A549 (cell line): ENCODE measurements at regions not wholly inside any gene's neighbourhood (a gene's known extent, or its start where the extent isn't known, plus 50 kb on each side); places are given as distances from the start of the nearest gene placed in this dataset.

Source experiments
- ATAC-seq, 2 experiments: fragments of 200-7000 bp in 1 of 2; fragments of >200 bp in 1 of 2; cut with Nextera tagmentation in 1 of 2; cut with Tn5 transposase in 1 of 2; 3 replicates each; pipeline versions ENCODE4 v1.8.0 to v1.9.1; 2018 to 2020; ENCODE audit warnings: mild to moderate bottlenecking in 1 of 2, moderate library complexity in 1 of 2
- CTCF ChIA-PET: fragments of 300-600 bp; sonication (Branson Sonifier 250); formaldehyde crosslinking; extraction: SDS; loops from one replicate; lab custom pipeline; 2021; ENCODE audit warnings: antibody characterized with exemption, inconsistent platforms; lab: Yijun Ruan, JAX
- POLR2A ChIA-PET: fragments of 350-600 bp; formaldehyde crosslinking; extraction: SDS; loops from one replicate; lab custom pipeline; 2021; ENCODE audit warnings: antibody characterized with exemption, inconsistent platforms; lab: Yijun Ruan, JAX
- DNase-seq, 2 experiments: peaks; one replicate each; pipeline versions ENCODE4 v3.0.0 to v3.0.0-alpha.2; 2011 to 2016; ENCODE audit warnings: low read depth in 1 of 2, low spot score in 1 of 2
- FAIRE-seq: peaks from 2 replicates; lab custom pipeline; 2011; peaks lifted over from hg19 to GRCh38; lab: Jason Lieb, UNC
- H3K27ac ChIP-seq, 2 experiments: fragments of >200 bp; sonication (Bioruptor Twin); formaldehyde crosslinking; 3 replicates each; pipeline ENCODE4 v1.5.1; 2016 to 2017
- H3K4me1 ChIP-seq: fragments of >200 bp; sonication (Bioruptor Twin); formaldehyde crosslinking; 3 replicates; pipeline ENCODE4 v1.6.1; 2016
- H3K4me2 ChIP-seq: fragments of >200 bp; sonication (Bioruptor Twin); formaldehyde crosslinking; 3 replicates; pipeline ENCODE4 v1.6.1; 2016
- H3K4me3 ChIP-seq: fragments of >200 bp; sonication (Bioruptor Twin); formaldehyde crosslinking; 3 replicates; pipeline ENCODE4 v1.5.1; 2016
- H3K9me3 ChIP-seq: fragments of >200 bp; sonication (Bioruptor Twin); formaldehyde crosslinking; 3 replicates; pipeline ENCODE4 v1.6.1; 2016
- CBX2 ChIP-seq: fragments of 200-600 bp; sonication (generic); IDR thresholded peaks from 2 replicates; pipeline ENCODE4 v1.6.1; 2016; ENCODE audit warnings: low read depth, mild to moderate bottlenecking, borderline replicate concordance
- CBX8 ChIP-seq: fragments of 200-600 bp; sonication (generic); IDR thresholded peaks from 2 replicates; pipeline ENCODE4 v1.6.1; 2016
- CHD2 ChIP-seq: fragments of 150-350 bp; IDR thresholded peaks from 2 replicates; pipeline ENCODE4 v1.6.1; 2014; ENCODE audit warnings: low read length; ENCODE audit not compliant: partially characterized antibody
- EHMT2 ChIP-seq: fragments of 200-600 bp; sonication (generic); IDR thresholded peaks from 2 replicates; pipeline ENCODE4 v1.6.1; 2016; ENCODE audit warnings: antibody characterized with exemption, low read depth, mild to moderate bottlenecking, moderate library complexity
- ESRRA ChIP-seq: fragments of 150-350 bp; IDR thresholded peaks from 2 replicates; pipeline ENCODE4 v1.6.1; 2014; ENCODE audit warnings: mild to moderate bottlenecking, low read length, borderline replicate concordance
- FOSL2 ChIP-seq, 2 experiments: fragments of 450-650 bp in 1 of 2; fragments of >200 bp in 1 of 2; sonication (Bioruptor Twin) in 1 of 2; formaldehyde crosslinking; IDR thresholded peaks; 2 replicates each; pipeline versions ENCODE4 v1.5.0 to v1.6.1; 2016 to 2020; ENCODE audit warnings: mild to moderate bottlenecking in 1 of 2, moderate library complexity in 1 of 2
- GATA3 ChIP-seq: IDR thresholded peaks from 2 replicates; pipeline ENCODE4 v1.6.1; 2012; ENCODE audit warnings: borderline replicate concordance
- JUNB ChIP-seq: fragments of >200 bp; sonication (Bioruptor Twin); formaldehyde crosslinking; IDR thresholded peaks from 2 replicates; pipeline ENCODE4 v1.6.1; 2016
- KDM5A ChIP-seq: fragments of 200-600 bp; sonication (generic); IDR thresholded peaks from 2 replicates; pipeline ENCODE4 v1.6.1; 2016; ENCODE audit warnings: antibody characterized with exemption, mild to moderate bottlenecking
- NPAS2 ChIP-seq: fragments of 250-450 bp; sonication (Bioruptor Pico); IDR thresholded peaks from 2 replicates; pipeline ENCODE4 v1.8.0; 2022; ENCODE audit warnings: mild to moderate bottlenecking, moderate library complexity, borderline replicate concordance
- POLR2AphosphoS2 ChIP-seq: conservative IDR thresholded peaks from 2 replicates; pipeline ENCODE4 v1.6.1; 2012; ENCODE audit warnings: low read length, improper control_type of control experiment, inconsistent platforms
- RAD21 ChIP-seq, 2 experiments: fragments of >200 bp in 1 of 2; sonication (Bioruptor Twin) in 1 of 2; formaldehyde crosslinking in 1 of 2; IDR thresholded peaks in 1 of 2; conservative IDR thresholded peaks in 1 of 2; 2 replicates in 1 of 2; 3 replicates in 1 of 2; pipeline ENCODE4 v1.6.1; 2012 to 2018; ENCODE audit warnings: inconsistent platforms in 1 of 2
- RARB ChIP-seq: fragments of 250-450 bp; sonication (Bioruptor Pico); IDR thresholded peaks from 2 replicates; pipeline ENCODE4 v1.8.0; 2021; ENCODE audit warnings: mild to moderate bottlenecking, moderate library complexity
- SREBF2 ChIP-seq: fragments of 450-650 bp; IDR thresholded peaks from 2 replicates; pipeline ENCODE4 v1.6.1; 2014; ENCODE audit warnings: mild to moderate bottlenecking, moderate library complexity
- ZFP36 ChIP-seq: fragments of 450-650 bp; IDR thresholded peaks from 2 replicates; pipeline ENCODE4 v1.6.1; 2014; ENCODE audit warnings: borderline replicate concordance; ENCODE audit not compliant: partially characterized antibody
- ZSCAN20 ChIP-seq: fragments of 250-450 bp; sonication (Bioruptor Pico); IDR thresholded peaks from 2 replicates; pipeline ENCODE4 v1.8.0; 2022; ENCODE audit warnings: mild to moderate bottlenecking, moderate library complexity
- WGBS: methylation state at CpG from one replicate; pipeline ENCODE4 v1.1.6; 2017; ENCODE audit errors: missing lambda C conversion rate; 5-methylcytosine and 5-hydroxymethylcytosine counted together
- TF ChIP-seq, protein P1 (sequence below): IDR thresholded peaks from 2 replicates; pipeline ENCODE4 v1.6.1; 2012
- TF ChIP-seq, protein P2 (sequence below): fragments of 450-650 bp; IDR thresholded peaks from 2 replicates; pipeline ENCODE4 v1.6.1; 2014; ENCODE audit warnings: antibody characterized with exemption
- TF ChIP-seq, protein P3 (sequence below): fragments of >200 bp; sonication (Bioruptor Twin); formaldehyde crosslinking; IDR thresholded peaks from 2 replicates; pipeline ENCODE4 v1.6.1; 2016
- TF ChIP-seq, protein P4 (sequence below): fragments of 250-450 bp; sonication (Bioruptor Pico); IDR thresholded peaks from 2 replicates; pipeline ENCODE4 v1.5.0; 2020; ENCODE audit warnings: low read depth, mild to moderate bottlenecking, moderate library complexity
- TF ChIP-seq, protein P5 (sequence below): fragments of 150-350 bp; IDR thresholded peaks from 2 replicates; pipeline ENCODE4 v1.6.1; 2014; ENCODE audit warnings: low read depth, mild to moderate bottlenecking, low read length
- TF ChIP-seq, protein P6 (sequence below): fragments of 250-450 bp; sonication (Bioruptor Pico); IDR thresholded peaks from 2 replicates; pipeline ENCODE4 v1.5.0; 2021; ENCODE audit warnings: mild to moderate bottlenecking, moderate library complexity, borderline replicate concordance
- TF ChIP-seq, protein P7 (sequence below): IDR thresholded peaks from 2 replicates; pipeline ENCODE4 v1.6.1; 2012; ENCODE audit warnings: low read depth, borderline replicate concordance
- TF ChIP-seq, protein P8 (sequence below): IDR thresholded peaks from 2 replicates; pipeline ENCODE4 v1.6.1; 2012

DNA sequence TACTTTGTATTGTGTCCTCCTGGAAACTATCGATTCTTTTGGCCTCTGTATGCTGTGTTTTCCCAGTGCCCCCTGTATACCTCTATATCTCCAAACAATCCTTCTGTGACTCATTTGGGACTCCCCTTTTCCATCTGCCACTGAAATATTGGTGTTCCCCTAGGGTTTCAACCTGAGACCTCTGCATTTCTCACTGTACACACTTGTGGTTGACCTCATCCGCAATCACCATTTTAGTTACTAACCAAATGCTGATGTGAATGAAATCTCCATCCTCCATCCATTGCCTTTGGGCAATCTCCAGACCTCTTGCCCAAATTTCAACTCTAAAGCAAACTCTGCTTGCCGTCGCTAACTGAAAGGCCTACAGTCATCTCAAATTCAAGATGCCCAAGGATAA is 190.6 kb upstream of the PLET1 start:
- CTCF ChIA-PET = interaction anchor here (1.5 kb wide), 1 partner anchor 29 kb away, joined by 4 read pairs; no protein-coding TSS in a partner anchor
- no peak overlapping the region for H3K4me2 ChIP-seq
- no peak overlapping the region for H3K4me3 ChIP-seq
- ATAC-seq (no peak), FAIRE-seq (no peak), DNase-seq (no peak)
- no peaks in the 10 kb centered on the region for H3K4me1 ChIP-seq
- TF ChIP-seq RARB (CRISPR knock-in tag) = no peak
- H3K9me3 ChIP-seq = no peaks in the 10 kb centered on the region
- no peak overlapping the region for H3K27ac ChIP-seq
- WGBS = 75% methylated on average over 4 of the region's 4 CpGs
- POLR2A ChIA-PET = no interaction called here

DNA sequence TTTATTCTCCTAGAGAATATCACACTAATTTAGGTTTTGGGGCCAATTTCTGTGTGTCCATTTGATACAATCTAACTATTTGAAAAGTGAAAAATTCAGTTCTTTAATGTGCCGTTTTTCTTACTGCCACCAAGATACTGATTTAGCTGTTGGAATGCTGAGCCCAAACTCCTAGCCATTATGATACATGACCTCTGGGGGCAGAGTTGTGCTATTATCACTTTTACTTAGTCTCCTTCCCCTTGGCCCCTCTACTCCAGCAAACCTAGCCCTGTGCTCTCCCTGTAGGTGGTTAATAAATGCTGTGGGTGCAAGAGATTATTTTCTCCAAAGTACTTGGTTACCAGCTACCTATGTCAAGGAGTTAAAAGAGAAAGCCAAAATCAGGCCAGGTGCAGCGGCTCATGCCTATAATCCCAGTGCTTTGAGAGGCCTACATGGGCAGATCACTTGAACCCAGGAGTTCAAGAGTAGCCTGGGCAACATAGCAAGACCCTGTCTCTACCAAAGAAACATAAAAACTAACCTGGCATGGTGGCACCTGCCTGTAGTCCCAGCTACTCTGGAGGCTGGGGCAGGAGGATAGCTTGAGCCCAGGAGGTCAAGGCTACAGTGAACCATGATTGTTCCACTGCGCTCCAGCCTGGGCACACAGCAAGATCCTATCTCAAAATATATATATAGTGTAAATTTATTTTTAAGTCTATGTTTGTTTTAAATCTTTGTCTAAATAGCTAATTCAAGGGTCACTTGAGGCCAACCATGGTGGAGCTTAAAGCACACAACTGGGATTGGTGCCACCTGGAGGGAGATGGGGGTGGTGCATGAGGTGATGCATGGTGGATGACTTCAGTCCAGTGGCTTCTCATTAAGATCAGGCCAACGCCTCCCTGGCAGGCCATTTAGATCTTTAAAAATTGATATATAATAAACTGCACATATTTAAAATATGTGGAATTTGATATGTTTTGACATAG is 193.2 kb upstream of the PLET1 start:
- ChIA-PET CTCF (no interaction called here), POLR2A (no interaction called here)
- H3K27ac ChIP-seq = no peak overlapping the region
- no peaks in the 10 kb centered on the region for H3K9me3 ChIP-seq
- no peaks in the 10 kb centered on the region for H3K4me1 ChIP-seq
- peak in 1 of 2 experiments; percentile 69; a peak in 3 of 6 replicates for ATAC-seq
- 65% methylated on average over 4 of the region's 4 CpGs for WGBS
- TF ChIP-seq CHD2 (no peak), RAD21 (conservative IDR thresholded peaks at IDR 0.05 in 1 of 2, IDR thresholded peaks at IDR 0.05 in 1 of 2) (peak in 1 of 2 experiments; percentile 23; a peak in 1 of 5 replicates), KDM5A (no peak)
- TF ChIP-seq, protein P1, sequence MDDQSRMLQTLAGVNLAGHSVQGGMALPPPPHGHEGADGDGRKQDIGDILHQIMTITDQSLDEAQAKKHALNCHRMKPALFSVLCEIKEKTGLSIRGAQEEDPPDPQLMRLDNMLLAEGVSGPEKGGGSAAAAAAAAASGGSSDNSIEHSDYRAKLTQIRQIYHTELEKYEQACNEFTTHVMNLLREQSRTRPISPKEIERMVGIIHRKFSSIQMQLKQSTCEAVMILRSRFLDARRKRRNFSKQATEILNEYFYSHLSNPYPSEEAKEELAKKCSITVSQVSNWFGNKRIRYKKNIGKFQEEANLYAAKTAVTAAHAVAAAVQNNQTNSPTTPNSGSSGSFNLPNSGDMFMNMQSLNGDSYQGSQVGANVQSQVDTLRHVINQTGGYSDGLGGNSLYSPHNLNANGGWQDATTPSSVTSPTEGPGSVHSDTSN = no peak
- FAIRE-seq = no peak
- peak; percentile 25 to 30 for DNase-seq
- no peak overlapping the region for H3K4me3 ChIP-seq
- no peak overlapping the region for H3K4me2 ChIP-seq

DNA sequence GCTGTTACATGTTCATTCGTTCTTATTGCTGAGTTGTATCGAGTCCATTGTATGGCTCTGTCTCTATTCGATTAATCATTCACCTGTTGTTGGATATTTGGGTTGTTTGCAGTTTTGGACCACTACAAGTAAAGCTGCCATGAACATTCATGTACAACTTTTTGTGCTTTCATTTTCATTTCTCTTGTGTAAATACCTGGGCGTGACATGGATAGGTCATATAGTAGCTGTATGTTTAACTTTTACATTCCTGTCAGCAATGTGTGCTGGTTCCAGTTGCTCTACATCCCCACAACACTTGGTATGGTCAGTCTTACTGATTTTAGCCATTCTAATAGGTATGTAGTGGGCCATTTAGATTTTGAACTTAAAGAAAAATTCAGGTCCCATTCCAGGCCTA is 194.2 kb upstream of the PLET1 start:
- DNase-seq = no peak
- no peak overlapping the region for H3K27ac ChIP-seq
- POLR2A ChIA-PET = no interaction called here
- H3K4me1 ChIP-seq = no peaks in the 10 kb centered on the region
- H3K4me2 ChIP-seq = no peak overlapping the region
- H3K4me3 ChIP-seq = no peak overlapping the region
- CTCF ChIA-PET = no interaction called here
- no peak for ATAC-seq
- FAIRE-seq = no peak
- WGBS = 58% methylated on average over 4 of the region's 4 CpGs
- TF ChIP-seq, protein P2, sequence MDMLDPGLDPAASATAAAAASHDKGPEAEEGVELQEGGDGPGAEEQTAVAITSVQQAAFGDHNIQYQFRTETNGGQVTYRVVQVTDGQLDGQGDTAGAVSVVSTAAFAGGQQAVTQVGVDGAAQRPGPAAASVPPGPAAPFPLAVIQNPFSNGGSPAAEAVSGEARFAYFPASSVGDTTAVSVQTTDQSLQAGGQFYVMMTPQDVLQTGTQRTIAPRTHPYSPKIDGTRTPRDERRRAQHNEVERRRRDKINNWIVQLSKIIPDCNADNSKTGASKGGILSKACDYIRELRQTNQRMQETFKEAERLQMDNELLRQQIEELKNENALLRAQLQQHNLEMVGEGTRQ = no peak
- TF ChIP-seq SREBF2 (no peak), FOSL2 (IDR thresholded peaks at IDR 0.05) (no peak), FOSL2 (CRISPR knock-in tag; IDR thresholded peaks at IDR 0.05) (no peak), POLR2AphosphoS2 (no peak), NPAS2 (CRISPR knock-in tag) (no peak), CBX8 (no peak), CBX2 (no peak), EHMT2 (no peak), ESRRA (no peak), GATA3 (no peak), ZSCAN20 (CRISPR knock-in tag) (no peak), JUNB (no peak), ZFP36 (no peak)
- TF ChIP-seq, protein P3, sequence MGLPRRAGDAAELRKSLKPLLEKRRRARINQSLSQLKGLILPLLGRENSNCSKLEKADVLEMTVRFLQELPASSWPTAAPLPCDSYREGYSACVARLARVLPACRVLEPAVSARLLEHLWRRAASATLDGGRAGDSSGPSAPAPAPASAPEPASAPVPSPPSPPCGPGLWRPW = no peak
- TF ChIP-seq, protein P4, sequence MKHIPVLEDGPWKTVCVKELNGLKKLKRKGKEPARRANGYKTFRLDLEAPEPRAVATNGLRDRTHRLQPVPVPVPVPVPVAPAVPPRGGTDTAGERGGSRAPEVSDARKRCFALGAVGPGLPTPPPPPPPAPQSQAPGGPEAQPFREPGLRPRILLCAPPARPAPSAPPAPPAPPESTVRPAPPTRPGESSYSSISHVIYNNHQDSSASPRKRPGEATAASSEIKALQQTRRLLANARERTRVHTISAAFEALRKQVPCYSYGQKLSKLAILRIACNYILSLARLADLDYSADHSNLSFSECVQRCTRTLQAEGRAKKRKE (CRISPR knock-in tag) = no peak
- TF ChIP-seq, protein P5, sequence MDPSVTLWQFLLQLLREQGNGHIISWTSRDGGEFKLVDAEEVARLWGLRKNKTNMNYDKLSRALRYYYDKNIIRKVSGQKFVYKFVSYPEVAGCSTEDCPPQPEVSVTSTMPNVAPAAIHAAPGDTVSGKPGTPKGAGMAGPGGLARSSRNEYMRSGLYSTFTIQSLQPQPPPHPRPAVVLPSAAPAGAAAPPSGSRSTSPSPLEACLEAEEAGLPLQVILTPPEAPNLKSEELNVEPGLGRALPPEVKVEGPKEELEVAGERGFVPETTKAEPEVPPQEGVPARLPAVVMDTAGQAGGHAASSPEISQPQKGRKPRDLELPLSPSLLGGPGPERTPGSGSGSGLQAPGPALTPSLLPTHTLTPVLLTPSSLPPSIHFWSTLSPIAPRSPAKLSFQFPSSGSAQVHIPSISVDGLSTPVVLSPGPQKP = no peak
- TF ChIP-seq, protein P6, sequence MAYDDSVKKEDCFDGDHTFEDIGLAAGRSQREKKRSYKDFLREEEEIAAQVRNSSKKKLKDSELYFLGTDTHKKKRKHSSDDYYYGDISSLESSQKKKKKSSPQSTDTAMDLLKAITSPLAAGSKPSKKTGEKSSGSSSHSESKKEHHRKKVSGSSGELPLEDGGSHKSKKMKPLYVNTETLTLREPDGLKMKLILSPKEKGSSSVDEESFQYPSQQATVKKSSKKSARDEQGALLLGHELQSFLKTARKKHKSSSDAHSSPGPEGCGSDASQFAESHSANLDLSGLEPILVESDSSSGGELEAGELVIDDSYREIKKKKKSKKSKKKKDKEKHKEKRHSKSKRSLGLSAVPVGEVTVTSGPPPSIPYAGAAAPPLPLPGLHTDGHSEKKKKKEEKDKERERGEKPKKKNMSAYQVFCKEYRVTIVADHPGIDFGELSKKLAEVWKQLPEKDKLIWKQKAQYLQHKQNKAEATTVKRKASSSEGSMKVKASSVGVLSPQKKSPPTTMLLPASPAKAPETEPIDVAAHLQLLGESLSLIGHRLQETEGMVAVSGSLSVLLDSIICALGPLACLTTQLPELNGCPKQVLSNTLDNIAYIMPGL (CRISPR knock-in tag) = no peak
- TF ChIP-seq, protein P7, sequence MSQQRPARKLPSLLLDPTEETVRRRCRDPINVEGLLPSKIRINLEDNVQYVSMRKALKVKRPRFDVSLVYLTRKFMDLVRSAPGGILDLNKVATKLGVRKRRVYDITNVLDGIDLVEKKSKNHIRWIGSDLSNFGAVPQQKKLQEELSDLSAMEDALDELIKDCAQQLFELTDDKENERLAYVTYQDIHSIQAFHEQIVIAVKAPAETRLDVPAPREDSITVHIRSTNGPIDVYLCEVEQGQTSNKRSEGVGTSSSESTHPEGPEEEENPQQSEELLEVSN = no peak
- TF ChIP-seq, protein P8, sequence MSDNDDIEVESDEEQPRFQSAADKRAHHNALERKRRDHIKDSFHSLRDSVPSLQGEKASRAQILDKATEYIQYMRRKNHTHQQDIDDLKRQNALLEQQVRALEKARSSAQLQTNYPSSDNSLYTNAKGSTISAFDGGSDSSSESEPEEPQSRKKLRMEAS = no peak
- no peaks in the 10 kb centered on the region for H3K9me3 ChIP-seq
